ENCODE measurements at regions not wholly inside any gene's neighbourhood (a gene's known extent, or its start where the extent isn't known, plus 50 kb on each side); places are given as distances from the start of the nearest gene placed in this dataset.

DNA sequence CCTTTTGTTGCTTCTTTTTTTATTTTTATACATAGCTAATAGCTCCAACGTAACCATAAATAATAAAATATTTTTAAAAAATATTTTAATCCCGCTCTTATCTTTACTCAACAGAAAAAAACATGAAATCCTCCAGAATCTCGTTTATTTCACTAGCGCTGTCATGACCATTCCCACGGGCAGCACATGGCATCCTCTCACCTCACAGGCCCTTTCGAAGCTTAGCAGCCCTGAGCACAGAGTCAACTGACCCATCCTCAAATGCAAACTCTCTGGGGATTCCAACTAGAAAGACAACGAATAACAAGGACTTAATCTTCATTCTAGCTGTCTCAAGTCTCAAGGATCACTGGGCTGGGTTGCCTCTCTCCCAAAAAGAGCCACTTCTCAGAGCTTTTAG lies 285.9 kb upstream of the PPARGC1A start:
- TF ChIP-seq, protein P1, sequence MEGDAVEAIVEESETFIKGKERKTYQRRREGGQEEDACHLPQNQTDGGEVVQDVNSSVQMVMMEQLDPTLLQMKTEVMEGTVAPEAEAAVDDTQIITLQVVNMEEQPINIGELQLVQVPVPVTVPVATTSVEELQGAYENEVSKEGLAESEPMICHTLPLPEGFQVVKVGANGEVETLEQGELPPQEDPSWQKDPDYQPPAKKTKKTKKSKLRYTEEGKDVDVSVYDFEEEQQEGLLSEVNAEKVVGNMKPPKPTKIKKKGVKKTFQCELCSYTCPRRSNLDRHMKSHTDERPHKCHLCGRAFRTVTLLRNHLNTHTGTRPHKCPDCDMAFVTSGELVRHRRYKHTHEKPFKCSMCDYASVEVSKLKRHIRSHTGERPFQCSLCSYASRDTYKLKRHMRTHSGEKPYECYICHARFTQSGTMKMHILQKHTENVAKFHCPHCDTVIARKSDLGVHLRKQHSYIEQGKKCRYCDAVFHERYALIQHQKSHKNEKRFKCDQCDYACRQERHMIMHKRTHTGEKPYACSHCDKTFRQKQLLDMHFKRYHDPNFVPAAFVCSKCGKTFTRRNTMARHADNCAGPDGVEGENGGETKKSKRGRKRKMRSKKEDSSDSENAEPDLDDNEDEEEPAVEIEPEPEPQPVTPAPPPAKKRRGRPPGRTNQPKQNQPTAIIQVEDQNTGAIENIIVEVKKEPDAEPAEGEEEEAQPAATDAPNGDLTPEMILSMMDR (IDR thresholded peaks at IDR 0.05; ENCODE audit: insufficient read depth, low read length), result no peak
- TF ChIP-seq POLR2AphosphoS5 (IDR thresholded peaks at IDR 0.05; ENCODE audit: low read depth), result no peak

All from HL-60 (cell line).